HepG2 (cell line): ENCODE measurements at regions not wholly inside any gene's neighbourhood (a gene's known extent, or its start where the extent isn't known, plus 50 kb on each side); places are given as distances from the start of the nearest gene placed in this dataset.

Experiments
- ATAC-seq: fragments of 200-7000 bp; cut with Tn5 transposase; 3 replicates; pipeline ENCODE4 v1.9.1; 2020; ENCODE audit warnings: mild to moderate bottlenecking, moderate library complexity
- BruUV-seq: library from RNA; stranded (reverse); fragments of 400-500 nt; replicated peaks from 2 replicates; lab custom pipeline; 2021; lab: Mats Ljungman, UMichigan
- CTCF ChIA-PET: fragments of 300-600 bp; formaldehyde crosslinking; extraction: SDS; loops from one replicate; lab custom pipeline; 2021; ENCODE audit warnings: low total read pairs, inconsistent platforms, low intra/inter-chr PET ratio; lab: Yijun Ruan, JAX
- POLR2A ChIA-PET: fragments of 350-600 bp; sonication (Branson Sonifier 250); formaldehyde crosslinking; loops from one replicate; lab custom pipeline; 2020; ENCODE audit warnings: antibody characterized with exemption, inconsistent platforms; lab: Yijun Ruan, JAX
- DNase-seq: peaks from one replicate; pipeline ENCODE4 v3.0.0-alpha.2; 2015; ENCODE audit warnings: low spot score
- FAIRE-seq: peaks from 3 replicates; lab custom pipeline; 2011; peaks lifted over from hg19 to GRCh38; lab: Jason Lieb, UNC
- H2AFZ ChIP-seq: one replicate; pipeline ENCODE4 v1.6.1; 2011; ENCODE audit warnings: low read length, inconsistent platforms
- H3K27ac ChIP-seq: fragments of 300-600 bp; 3 replicates; pipeline ENCODE4 v1.8.0; 2011; ENCODE audit warnings: mixed run types, mild to moderate bottlenecking, mixed read lengths, low read length, inconsistent platforms; ENCODE audit not compliant: insufficient read depth; ENCODE audit errors: extremely low read length
- H3K27me3 ChIP-seq, 2 experiments: fragments of 200-600 bp in 1 of 2; 2 replicates in 1 of 2; 3 replicates in 1 of 2; pipeline versions ENCODE4 v1.6.0 to v1.8.0; 2011; ENCODE audit warnings: low read length in 2 of 2, mild to moderate bottlenecking in 2 of 2, moderate library complexity in 2 of 2, inconsistent platforms in 1 of 2; ENCODE audit not compliant: insufficient read depth in 2 of 2, control insufficient read depth in 1 of 2
- H3K36me3 ChIP-seq, 2 experiments: fragments of 200-600 bp in 1 of 2; replicated peaks in 1 of 2; 2 replicates in 1 of 2; 3 replicates in 1 of 2; pipeline versions ENCODE4 v1.5.1 to v1.8.0; 2011; ENCODE audit warnings: low read length in 2 of 2, inconsistent platforms in 1 of 2; ENCODE audit not compliant: insufficient read depth in 2 of 2, control insufficient read depth in 1 of 2
- H3K4me1 ChIP-seq: 2 replicates; pipeline ENCODE4 v1.5.1; 2012; ENCODE audit warnings: low read length, inconsistent platforms; ENCODE audit not compliant: insufficient read depth
- H3K4me2 ChIP-seq: 2 replicates; pipeline ENCODE4 v1.6.0; 2011; ENCODE audit warnings: low read depth, low read length, inconsistent platforms
- H3K4me3 ChIP-seq, 3 experiments: fragments of 200-600 bp in 1 of 3; sonication (generic), shearing (Covaris generic) in 1 of 3; replicated peaks in 1 of 3; 2 replicates each; pipeline ENCODE4 v1.5.1; 2011 to 2016; ENCODE audit warnings: low read length in 3 of 3, inconsistent platforms in 2 of 3, low read depth in 2 of 3, mild to moderate bottlenecking in 2 of 3, control low read depth in 1 of 3, mixed read lengths in 1 of 3; ENCODE audit not compliant: insufficient read depth in 1 of 3
- H3K79me2 ChIP-seq: one replicate; pipeline ENCODE4 v1.6.1; 2011; ENCODE audit warnings: low read length, inconsistent platforms; ENCODE audit not compliant: insufficient read depth
- H3K9ac ChIP-seq: 2 replicates; pipeline ENCODE4 v1.6.0; 2011; ENCODE audit warnings: mild to moderate bottlenecking, low read depth, low read length, inconsistent platforms; ENCODE audit not compliant: insufficient read depth
- H3K9me3 ChIP-seq: 2 replicates; pipeline ENCODE4 v1.5.1; 2012; ENCODE audit warnings: mild to moderate bottlenecking, low read length
- H4K20me1 ChIP-seq: 2 replicates; pipeline ENCODE4 v1.6.0; 2011; ENCODE audit warnings: inconsistent platforms, mild to moderate bottlenecking, low read length, moderate library complexity; ENCODE audit not compliant: insufficient read depth
- AKNA ChIP-seq: sonication (generic); formaldehyde crosslinking; IDR thresholded peaks from 2 replicates; pipeline ENCODE4 v1.4.0; 2020; ENCODE audit warnings: missing genetic modification reagents, borderline replicate concordance
- ARID3A ChIP-seq: IDR thresholded peaks from 2 replicates; pipeline ENCODE4 v1.6.1; 2012; ENCODE audit warnings: low read depth, low read length, improper control_type of control experiment
- DRAP1 ChIP-seq: IDR thresholded peaks from 2 replicates; pipeline ENCODE4 v1.6.1; 2016; ENCODE audit warnings: missing genetic modification reagents, missing compliant biosample characterization
- GATAD1 ChIP-seq: IDR thresholded peaks from 2 replicates; pipeline ENCODE4 v1.6.1; 2016; ENCODE audit warnings: missing genetic modification reagents, missing compliant biosample characterization
- KAT8 ChIP-seq: IDR thresholded peaks from 2 replicates; pipeline ENCODE4 v1.6.1; 2016; ENCODE audit warnings: missing genetic modification reagents, missing compliant biosample characterization
- LBX2 ChIP-seq: sonication (generic); formaldehyde crosslinking; IDR thresholded peaks from 2 replicates; pipeline ENCODE4 v1.5.0; 2020; ENCODE audit warnings: missing genetic modification reagents, mild to moderate bottlenecking, borderline replicate concordance
- NFAT5 ChIP-seq: sonication (generic); formaldehyde crosslinking; IDR thresholded peaks from 2 replicates; pipeline ENCODE4 v1.4.0; 2020; ENCODE audit warnings: missing genetic modification reagents
- YEATS4 ChIP-seq: sonication (generic); formaldehyde crosslinking; IDR thresholded peaks from 2 replicates; pipeline ENCODE4 v1.4.0; 2020; ENCODE audit warnings: missing genetic modification reagents, borderline replicate concordance
- ZMYM4 ChIP-seq: sonication (generic); formaldehyde crosslinking; IDR thresholded peaks from 2 replicates; pipeline ENCODE4 v1.8.1; 2023; ENCODE audit warnings: mild to moderate bottlenecking, missing genetic modification reagents
- ZNF317 ChIP-seq: sonication (generic); formaldehyde crosslinking; IDR thresholded peaks from 2 replicates; pipeline ENCODE4 v1.5.0; 2020; ENCODE audit warnings: mild to moderate bottlenecking, missing genetic modification reagents
- ZNF343 ChIP-seq: sonication (generic); formaldehyde crosslinking; IDR thresholded peaks from 2 replicates; pipeline ENCODE4 v1.4.0; 2020; ENCODE audit warnings: mild to moderate bottlenecking, missing genetic modification reagents
- WGBS: methylation state at CpG from one replicate; pipeline ENCODE4 v1.1.6; 2017; ENCODE audit warnings: low lambda C conversion rate; 5-methylcytosine and 5-hydroxymethylcytosine counted together
- in situ Hi-C: cut with HindIII; loops from 2 replicates; pipeline ENCODE4 v1.10.0; 2017; ENCODE audit warnings: low pct_unique_long_range_greater_than_20kb; ENCODE audit not compliant: extremely low pct_ligation_motif_present
- intact Hi-C: fragments of 100-400 bp; cut with micrococcal nuclease; formaldehyde crosslinking; loops from one replicate; pipeline ENCODE4 v1.10.0; 2022; ENCODE audit not compliant: unreplicated experiment

GRCh38 chr12:74145328-74145727, 392.3 kb upstream of the ATXN7L3B start:
- no TSS peak for BruUV-seq
- H3K9me3 ChIP-seq = no peaks in the 10 kb centered on the region
- in situ Hi-C loops (no loop called here), intact Hi-C loops (no loop called here)
- FAIRE-seq (no peak), DNase-seq (no peak), ATAC-seq (no peak)
- no peaks in the 10 kb centered on the region for H3K79me2 ChIP-seq
- no peak overlapping the region for H3K9ac ChIP-seq
- no peak overlapping the region for H3K4me2 ChIP-seq
- POLR2A ChIA-PET = no interaction called here
- no peak overlapping the region for H2AFZ ChIP-seq
- no peak overlapping the region for H3K27ac ChIP-seq
- no peaks in the 10 kb centered on the region for H3K4me1 ChIP-seq
- H3K36me3 ChIP-seq = no peaks in the 10 kb centered on the region
- no peaks in the 10 kb centered on the region for H3K27me3 ChIP-seq
- H4K20me1 ChIP-seq = no peaks in the 10 kb centered on the region
- H3K4me3 ChIP-seq = no peak overlapping the region
- CTCF ChIA-PET = no interaction called here
- WGBS = 0% methylated on average over 1 of the region's 1 CpG
- no peak for TF ChIP-seq DRAP1
- no peak for TF ChIP-seq ARID3A
- no peak for TF ChIP-seq AKNA (CRISPR knock-in tag)
- TF ChIP-seq LBX2 (CRISPR knock-in tag) = no peak
- TF ChIP-seq KAT8 (CRISPR knock-in tag) = no peak
- TF ChIP-seq ZNF317 = no peak
- TF ChIP-seq ZNF343 (CRISPR knock-in tag) = no peak
- TF ChIP-seq ZMYM4 (CRISPR knock-in tag) = no peak
- TF ChIP-seq GATAD1 = no peak
- TF ChIP-seq YEATS4 (CRISPR knock-in tag) = no peak
- TF ChIP-seq NFAT5 (CRISPR knock-in tag) = no peak
